Activated CD4-positive, alpha-beta T cell treated with anti-CD3 and anti-CD28 coated beads, Interleukin-2, amount 50 U/mL, for 1 hour (primary cell): ENCODE measurements at regions not wholly inside any gene's neighbourhood (a gene's known extent, or its start where the extent isn't known, plus 50 kb on each side); places are given as distances from the start of the nearest gene placed in this dataset.
"Not testable (repeated sequence)": the region's sequence is repeated elsewhere in the genome, so short reads cannot be mapped to it uniquely, and the experiment has no call there.

Experiments
- DNase-seq: peaks from one replicate; pipeline ENCODE4 v3.0.0-alpha.2; 2020

GRCh38 chr14:81584495-81584894 is 50.8 kb upstream of the SEL1L start:
- DNase-seq, result no peak

- DNase-seq, result no peak
These were observed 55.9 kb upstream of the SEL1L start for GRCh38 chr14:81589381-81590065.

DNA sequence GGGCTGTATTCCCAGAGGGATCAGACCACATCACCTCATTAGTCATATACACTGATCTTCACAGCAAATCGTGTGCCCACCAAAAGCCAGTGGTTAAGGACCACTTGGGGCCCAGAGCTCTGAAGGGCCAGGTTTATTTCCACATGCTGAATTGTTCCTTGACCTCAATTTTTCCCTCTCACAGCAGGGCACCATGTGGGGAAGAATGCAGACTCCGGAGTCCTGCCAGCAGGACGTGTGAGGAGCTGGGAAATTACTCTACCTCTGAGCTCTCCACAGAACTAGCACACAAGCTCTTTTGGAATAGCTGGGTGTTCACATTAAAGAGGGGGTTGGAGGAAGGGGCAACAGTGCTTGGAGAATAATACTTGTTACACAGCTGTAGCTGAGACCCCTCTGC is 57.6 kb upstream of the SEL1L start:
- no peak for DNase-seq

DNA sequence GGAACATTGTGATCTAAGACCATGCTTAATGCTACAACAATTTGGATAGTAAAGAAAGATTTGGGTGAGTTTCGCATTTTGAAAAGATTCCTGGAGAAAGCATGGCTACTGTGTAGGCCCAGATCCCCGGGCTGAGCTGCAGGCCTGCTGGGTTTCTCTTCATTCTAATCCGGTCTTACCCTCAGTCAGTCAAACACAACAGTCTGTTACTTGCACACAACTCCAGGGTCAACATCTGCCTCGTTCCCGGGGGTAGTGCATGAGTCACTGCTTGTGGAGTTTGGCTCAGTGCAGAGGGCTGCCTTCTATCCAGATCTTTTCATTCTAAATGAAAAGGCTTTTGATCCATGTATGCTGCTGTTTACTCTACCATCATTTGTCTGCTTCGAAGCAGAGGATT is 60.4 kb upstream of the SEL1L start:
- no peak for DNase-seq

GRCh38 chr14:81605660-81606059 is 72.0 kb upstream of the SEL1L start:
- no peak for DNase-seq

DNA sequence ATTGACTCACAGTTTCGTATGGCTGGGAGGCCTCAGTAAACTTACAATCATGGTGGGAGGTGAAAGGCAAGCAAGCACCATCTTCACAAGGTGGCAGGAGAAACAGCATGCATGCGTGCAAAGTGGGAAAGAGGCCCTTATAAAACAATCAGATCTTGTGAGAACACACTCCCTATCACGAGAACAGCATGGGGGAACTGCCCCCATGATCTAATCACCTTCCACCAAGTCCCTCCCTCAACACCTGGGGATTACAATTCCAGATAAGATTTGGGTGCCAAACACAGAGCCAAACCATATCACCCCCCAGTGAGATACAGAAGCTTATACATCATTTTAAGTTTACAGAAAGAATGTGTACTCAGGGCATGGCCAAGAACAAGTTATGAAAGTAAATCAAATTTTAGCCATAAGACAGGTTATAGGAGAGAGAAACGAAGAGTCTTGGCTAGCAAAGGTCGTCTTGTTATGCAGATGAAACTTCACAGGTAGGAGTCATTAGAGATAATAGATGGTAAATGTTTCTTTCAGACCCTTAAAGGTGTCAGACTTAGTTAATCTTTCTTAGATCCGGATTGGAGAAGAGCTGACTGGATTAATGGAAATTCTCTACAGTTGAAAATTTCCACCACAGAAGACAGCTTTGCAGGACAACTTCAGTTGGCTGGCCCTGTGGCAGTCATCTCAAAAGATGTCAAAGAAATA is 79.8 kb upstream of the SEL1L start:
- DNase-seq, result no peak

GRCh38 chr14:81614302-81614701 is 80.6 kb upstream of the SEL1L start:
- DNase-seq, result not testable (repeated sequence)

GRCh38 chr14:81618695-81619094 is 85.0 kb upstream of the SEL1L start:
- no peak for DNase-seq

- no peak for DNase-seq
These were observed 86.2 kb upstream of the SEL1L start for GRCh38 chr14:81619816-81620215.

- DNase-seq, result not testable (repeated sequence)
These were observed 90.2 kb upstream of the SEL1L start for GRCh38 chr14:81623771-81624396.

DNA sequence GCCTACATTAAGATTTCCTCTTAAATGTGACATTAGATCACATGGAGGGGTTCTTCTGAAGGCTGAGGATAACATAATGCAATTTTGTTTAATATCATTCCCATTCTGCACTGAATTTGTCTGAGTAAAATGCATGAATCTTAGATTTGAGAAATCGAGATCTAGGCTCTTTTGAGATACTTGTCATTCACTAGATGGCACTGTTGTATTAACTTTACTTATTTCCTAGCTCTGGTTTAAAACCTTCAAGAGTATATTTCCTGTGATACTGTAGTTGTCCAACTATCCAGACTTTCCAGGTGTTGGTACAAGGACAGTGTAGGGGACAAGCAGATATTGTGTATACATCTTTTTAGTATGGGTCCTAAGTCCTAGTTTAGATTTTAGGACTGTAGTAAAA is 91.7 kb upstream of the SEL1L start:
- no peak for DNase-seq

GRCh38 chr14:81632157-81632556 is 98.5 kb upstream of the SEL1L start:
- no peak for DNase-seq

DNA sequence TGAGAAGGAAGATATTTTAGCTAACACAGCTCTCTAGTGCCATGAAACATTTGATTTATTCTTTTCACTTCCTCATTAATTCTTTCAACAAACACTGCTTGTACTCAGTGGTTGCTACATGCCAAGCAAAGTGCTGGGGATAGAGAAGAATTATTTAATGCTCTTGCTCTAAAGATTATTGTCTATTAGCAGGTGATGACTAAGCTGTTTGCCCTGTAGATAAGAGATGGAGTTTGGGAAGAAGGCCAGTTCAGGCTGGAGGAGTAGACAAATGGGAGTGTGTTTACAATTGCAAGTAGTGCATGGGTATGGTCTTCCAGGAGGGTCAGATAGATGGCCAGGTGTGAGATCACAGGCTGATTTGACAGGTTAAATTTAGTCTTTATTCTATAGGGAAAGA is 99.8 kb upstream of the SEL1L start:
- no peak for DNase-seq

GRCh38 chr14:81637639-81638038 is 104.0 kb upstream of the SEL1L start:
- DNase-seq, result no peak

DNA sequence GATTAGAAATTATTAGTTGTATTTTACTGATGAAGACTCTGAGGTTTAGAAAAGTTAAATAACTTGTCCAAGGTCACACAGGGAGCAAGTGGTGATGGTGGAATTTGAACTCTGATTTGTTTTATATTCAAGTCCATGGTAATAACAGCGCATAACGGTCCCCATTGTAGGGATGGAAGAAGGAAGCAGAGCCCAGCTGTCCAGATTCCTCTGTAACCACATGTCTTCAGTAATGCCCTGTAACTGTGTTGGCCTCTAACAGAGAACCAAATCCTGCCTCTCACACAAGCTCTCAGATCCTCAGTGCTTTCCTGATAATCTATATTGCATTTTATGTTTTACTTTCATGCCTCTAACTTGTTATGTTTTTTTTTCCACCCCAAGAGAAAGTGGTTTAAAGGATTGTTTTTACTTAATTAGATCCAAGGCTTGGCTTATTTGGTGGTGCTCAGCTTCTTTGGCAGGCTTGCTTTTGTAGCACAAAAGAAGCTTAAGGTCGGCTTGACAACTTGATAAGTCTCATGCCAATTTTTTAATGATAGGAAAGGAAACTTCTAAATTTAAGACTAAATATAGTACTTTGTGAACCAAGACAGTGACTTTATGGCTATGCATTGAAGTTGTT is 105.1 kb upstream of the SEL1L start:
- no peak for DNase-seq

DNA sequence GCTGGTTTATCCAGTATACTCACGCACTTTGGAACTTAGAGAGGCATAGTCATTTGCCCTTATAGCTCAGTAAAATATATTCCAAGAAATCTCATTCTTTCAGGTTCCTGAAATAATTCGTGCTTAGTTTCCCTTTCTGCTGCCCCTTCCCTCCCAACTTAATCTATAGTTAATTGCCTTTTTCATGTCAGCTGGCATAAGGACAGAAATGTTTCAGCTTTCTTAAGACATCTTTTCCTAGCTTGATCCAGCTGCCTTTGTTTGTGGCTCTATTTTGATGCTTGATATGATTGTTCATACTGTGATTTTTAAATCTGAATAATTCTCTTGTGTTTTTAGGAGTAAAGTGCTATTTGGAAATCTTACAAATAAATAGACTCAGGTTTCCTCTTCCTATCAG is 120.0 kb upstream of the SEL1L start:
- DNase-seq, result no peak

- no peak for DNase-seq
These were observed 122.0 kb upstream of the SEL1L start for GRCh38 chr14:81655423-81656314.

- no peak for DNase-seq
These were observed 123.2 kb upstream of the SEL1L start for GRCh38 chr14:81656811-81657210.

DNA sequence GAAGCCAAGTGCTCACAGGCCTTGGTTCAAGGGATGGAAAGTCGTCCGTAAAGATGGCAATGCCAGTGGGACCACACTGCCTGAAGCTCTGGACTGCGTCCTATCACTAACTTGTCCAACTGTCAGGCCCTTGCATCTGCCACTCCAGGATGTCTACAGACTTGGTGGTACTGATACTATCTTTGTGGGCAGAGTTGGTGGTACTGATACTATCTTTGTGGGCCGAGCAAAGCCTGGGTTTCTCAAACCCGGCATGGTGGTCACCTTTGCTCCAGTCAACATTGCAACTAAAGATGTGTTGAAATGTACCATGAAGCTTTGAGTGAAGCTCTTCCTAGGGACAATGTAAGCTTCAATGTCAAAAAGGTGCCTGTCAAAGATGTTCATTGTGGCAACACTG is 128.4 kb upstream of the SEL1L start:
- no peak for DNase-seq

DNA sequence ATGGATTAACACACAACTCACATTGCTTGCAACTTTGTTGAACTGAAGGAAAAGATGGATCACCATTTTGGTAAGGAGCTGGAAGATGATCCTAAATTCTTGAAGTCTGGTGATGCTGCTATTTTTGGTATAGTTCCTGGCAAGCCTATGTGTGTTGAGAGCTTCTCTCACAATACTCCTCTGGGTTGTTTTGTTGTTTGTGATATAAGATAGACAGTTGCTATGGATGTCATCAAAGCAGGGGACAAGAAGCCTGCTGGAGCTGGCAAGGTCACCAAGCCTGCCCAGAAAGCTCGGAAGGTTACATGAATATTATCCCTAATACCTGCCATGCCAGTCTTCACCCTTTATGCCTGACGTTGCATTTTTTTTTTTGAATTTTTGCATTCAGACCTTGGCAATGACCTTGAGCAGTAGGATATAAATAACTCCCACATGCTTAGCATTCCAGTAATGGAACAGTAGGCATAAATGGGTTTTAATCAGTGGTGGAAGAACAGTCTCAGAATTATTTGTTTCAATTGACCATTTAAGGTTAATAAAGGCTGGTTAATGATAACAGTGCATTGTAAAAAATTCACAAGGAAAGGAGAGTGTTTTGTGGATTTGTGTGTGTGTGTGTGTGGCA is 129.0 kb upstream of the SEL1L start:
- no peak for DNase-seq

GRCh38 chr14:81668626-81669274 is 135.1 kb upstream of the SEL1L start:
- no peak for DNase-seq

GRCh38 chr14:81669308-81669707 is 135.7 kb upstream of the SEL1L start:
- no peak for DNase-seq
